ENCODE measurements at regions not wholly inside any gene's neighbourhood (a gene's known extent, or its start where the extent isn't known, plus 50 kb on each side); places are given as distances from the start of the nearest gene placed in this dataset.

DNA sequence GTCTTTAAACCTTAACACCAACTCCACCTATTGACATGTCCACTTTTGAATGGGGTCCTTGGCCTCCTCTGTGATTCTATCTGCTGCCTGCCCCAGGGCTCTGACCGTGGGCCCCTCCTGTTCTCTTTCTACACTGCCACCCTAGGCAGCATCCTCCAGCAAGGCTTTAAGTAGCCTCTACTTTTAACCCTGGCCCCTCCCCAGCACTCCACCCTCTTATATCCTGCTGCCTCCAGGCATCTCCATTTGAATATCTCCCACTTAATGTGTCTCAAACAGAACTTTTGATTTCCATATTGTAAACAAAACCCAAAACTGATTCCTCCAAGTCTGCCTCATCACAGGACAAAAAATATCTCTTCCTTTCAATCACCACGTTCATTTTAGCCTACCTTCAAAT is 90.5 kb upstream of the ARHGAP32 start:
- no peaks in the 10 kb centered on the region for H3K9me3 ChIP-seq (ENCODE audit: low read length)
- DNase-seq (ENCODE audit: low spot score) = no peak
- H3K36me3 ChIP-seq (replicated peaks in 1 of 2; ENCODE audit: control insufficient read depth in 1 of 2, insufficient read depth in 2 of 2, low read length in 2 of 2) = no peaks in the 10 kb centered on the region
- BruUV-seq (replicated peaks) = no TSS peak
- ChIA-PET POLR2A (no interaction called here), CTCF (ENCODE audit: low intra/inter-chr PET ratio, low total read pairs) (no interaction called here)
- peaks cover 72% of the 10 kb centered on the region for H3K4me1 ChIP-seq (ENCODE audit: insufficient read depth, low read length)
- no peak overlapping the region for H3K9ac ChIP-seq (ENCODE audit: insufficient read depth, low read depth, low read length)
- H3K4me3 ChIP-seq (replicated peaks in 1 of 3; ENCODE audit: insufficient read depth in 1 of 3, low read depth in 2 of 3, low read length in 3 of 3) = no peak overlapping the region
- no peak overlapping the region for H3K27ac ChIP-seq (ENCODE audit: extremely low read length, insufficient read depth, low read length)
- no peaks in the 10 kb centered on the region; a peak in 2 of 5 replicates for H3K27me3 ChIP-seq (ENCODE audit: control insufficient read depth in 1 of 2, insufficient read depth in 2 of 2, low read length in 2 of 2)
- no peak overlapping the region for H2AFZ ChIP-seq (ENCODE audit: low read length)
- H3K79me2 ChIP-seq (ENCODE audit: insufficient read depth, low read length) = peaks cover 10% of the 10 kb centered on the region
- 16% methylated on average over 2 of the region's 2 CpGs for WGBS (ENCODE audit: low lambda C conversion rate)
- intact Hi-C loops (cut with micrococcal nuclease; ENCODE audit: unreplicated experiment) (no loop called here), in situ Hi-C loops (cut with HindIII; ENCODE audit: extremely low pct_ligation_motif_present, low pct_unique_long_range_greater_than_20kb) (no loop called here)
- FAIRE-seq = no peak
- ATAC-seq = no peak
- peak overlapping the region; percentile 52 for H3K4me2 ChIP-seq (ENCODE audit: low read depth, low read length)
- H4K20me1 ChIP-seq (ENCODE audit: insufficient read depth, low read length) = peaks cover 8% of the 10 kb centered on the region; the same call in 1 of the 2 replicates
- TF ChIP-seq, protein P1, sequence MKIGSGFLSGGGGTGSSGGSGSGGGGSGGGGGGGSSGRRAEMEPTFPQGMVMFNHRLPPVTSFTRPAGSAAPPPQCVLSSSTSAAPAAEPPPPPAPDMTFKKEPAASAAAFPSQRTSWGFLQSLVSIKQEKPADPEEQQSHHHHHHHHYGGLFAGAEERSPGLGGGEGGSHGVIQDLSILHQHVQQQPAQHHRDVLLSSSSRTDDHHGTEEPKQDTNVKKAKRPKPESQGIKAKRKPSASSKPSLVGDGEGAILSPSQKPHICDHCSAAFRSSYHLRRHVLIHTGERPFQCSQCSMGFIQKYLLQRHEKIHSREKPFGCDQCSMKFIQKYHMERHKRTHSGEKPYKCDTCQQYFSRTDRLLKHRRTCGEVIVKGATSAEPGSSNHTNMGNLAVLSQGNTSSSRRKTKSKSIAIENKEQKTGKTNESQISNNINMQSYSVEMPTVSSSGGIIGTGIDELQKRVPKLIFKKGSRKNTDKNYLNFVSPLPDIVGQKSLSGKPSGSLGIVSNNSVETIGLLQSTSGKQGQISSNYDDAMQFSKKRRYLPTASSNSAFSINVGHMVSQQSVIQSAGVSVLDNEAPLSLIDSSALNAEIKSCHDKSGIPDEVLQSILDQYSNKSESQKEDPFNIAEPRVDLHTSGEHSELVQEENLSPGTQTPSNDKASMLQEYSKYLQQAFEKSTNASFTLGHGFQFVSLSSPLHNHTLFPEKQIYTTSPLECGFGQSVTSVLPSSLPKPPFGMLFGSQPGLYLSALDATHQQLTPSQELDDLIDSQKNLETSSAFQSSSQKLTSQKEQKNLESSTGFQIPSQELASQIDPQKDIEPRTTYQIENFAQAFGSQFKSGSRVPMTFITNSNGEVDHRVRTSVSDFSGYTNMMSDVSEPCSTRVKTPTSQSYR (CRISPR knock-in tag; IDR thresholded peaks at IDR 0.05; ENCODE audit: borderline replicate concordance) = no peak
- TF ChIP-seq NPAS2 (CRISPR knock-in tag; IDR thresholded peaks at IDR 0.05; ENCODE audit: borderline replicate concordance) (no peak), ZNF672 (CRISPR knock-in tag; IDR thresholded peaks at IDR 0.05) (no peak), MEIS2 (CRISPR knock-in tag; IDR thresholded peaks at IDR 0.05) (no peak)
- TF ChIP-seq, protein P2, sequence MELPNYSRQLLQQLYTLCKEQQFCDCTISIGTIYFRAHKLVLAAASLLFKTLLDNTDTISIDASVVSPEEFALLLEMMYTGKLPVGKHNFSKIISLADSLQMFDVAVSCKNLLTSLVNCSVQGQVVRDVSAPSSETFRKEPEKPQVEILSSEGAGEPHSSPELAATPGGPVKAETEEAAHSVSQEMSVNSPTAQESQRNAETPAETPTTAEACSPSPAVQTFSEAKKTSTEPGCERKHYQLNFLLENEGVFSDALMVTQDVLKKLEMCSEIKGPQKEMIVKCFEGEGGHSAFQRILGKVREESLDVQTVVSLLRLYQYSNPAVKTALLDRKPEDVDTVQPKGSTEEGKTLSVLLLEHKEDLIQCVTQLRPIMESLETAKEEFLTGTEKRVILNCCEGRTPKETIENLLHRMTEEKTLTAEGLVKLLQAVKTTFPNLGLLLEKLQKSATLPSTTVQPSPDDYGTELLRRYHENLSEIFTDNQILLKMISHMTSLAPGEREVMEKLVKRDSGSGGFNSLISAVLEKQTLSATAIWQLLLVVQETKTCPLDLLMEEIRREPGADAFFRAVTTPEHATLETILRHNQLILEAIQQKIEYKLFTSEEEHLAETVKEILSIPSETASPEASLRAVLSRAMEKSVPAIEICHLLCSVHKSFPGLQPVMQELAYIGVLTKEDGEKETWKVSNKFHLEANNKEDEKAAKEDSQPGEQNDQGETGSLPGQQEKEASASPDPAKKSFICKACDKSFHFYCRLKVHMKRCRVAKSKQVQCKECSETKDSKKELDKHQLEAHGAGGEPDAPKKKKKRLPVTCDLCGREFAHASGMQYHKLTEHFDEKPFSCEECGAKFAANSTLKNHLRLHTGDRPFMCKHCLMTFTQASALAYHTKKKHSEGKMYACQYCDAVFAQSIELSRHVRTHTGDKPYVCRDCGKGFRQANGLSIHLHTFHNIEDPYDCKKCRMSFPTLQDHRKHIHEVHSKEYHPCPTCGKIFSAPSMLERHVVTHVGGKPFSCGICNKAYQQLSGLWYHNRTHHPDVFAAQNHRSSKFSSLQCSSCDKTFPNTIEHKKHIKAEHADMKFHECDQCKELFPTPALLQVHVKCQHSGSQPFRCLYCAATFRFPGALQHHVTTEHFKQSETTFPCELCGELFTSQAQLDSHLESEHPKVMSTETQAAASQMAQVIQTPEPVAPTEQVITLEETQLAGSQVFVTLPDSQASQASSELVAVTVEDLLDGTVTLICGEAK (IDR thresholded peaks at IDR 0.05) = no peak
- TF ChIP-seq, protein P2 (CRISPR knock-in tag; IDR thresholded peaks at IDR 0.05) = no peak
- TF ChIP-seq, protein P3, sequence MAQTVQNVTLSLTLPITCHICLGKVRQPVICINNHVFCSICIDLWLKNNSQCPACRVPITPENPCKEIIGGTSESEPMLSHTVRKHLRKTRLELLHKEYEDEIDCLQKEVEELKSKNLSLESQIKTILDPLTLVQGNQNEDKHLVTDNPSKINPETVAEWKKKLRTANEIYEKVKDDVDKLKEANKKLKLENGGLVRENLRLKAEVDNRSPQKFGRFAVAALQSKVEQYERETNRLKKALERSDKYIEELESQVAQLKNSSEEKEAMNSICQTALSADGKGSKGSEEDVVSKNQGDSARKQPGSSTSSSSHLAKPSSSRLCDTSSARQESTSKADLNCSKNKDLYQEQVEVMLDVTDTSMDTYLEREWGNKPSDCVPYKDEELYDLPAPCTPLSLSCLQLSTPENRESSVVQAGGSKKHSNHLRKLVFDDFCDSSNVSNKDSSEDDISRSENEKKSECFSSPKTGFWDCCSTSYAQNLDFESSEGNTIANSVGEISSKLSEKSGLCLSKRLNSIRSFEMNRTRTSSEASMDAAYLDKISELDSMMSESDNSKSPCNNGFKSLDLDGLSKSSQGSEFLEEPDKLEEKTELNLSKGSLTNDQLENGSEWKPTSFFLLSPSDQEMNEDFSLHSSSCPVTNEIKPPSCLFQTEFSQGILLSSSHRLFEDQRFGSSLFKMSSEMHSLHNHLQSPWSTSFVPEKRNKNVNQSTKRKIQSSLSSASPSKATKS (CRISPR knock-in tag; IDR thresholded peaks at IDR 0.05) = no peak
- TF ChIP-seq, protein P4, sequence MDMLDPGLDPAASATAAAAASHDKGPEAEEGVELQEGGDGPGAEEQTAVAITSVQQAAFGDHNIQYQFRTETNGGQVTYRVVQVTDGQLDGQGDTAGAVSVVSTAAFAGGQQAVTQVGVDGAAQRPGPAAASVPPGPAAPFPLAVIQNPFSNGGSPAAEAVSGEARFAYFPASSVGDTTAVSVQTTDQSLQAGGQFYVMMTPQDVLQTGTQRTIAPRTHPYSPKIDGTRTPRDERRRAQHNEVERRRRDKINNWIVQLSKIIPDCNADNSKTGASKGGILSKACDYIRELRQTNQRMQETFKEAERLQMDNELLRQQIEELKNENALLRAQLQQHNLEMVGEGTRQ (IDR thresholded peaks at IDR 0.05; ENCODE audit: low read depth, low read length) = no peak
- TF ChIP-seq, protein P4 (CRISPR knock-in tag; IDR thresholded peaks at IDR 0.05; ENCODE audit: borderline replicate concordance) = no peak

Data from HepG2 (cell line).